ENCODE measurements at regions not wholly inside any gene's neighbourhood (a gene's known extent, or its start where the extent isn't known, plus 50 kb on each side); places are given as distances from the start of the nearest gene placed in this dataset.

- in situ Hi-C loops (cut with MboI; ENCODE audit: low pct_ligation_motif_present in 1 of 4, low pct_unique_long_range_greater_than_20kb in 1 of 4, low sequenced_read_pairs in 3 of 4): loop anchor here (5.0 to 25.0 kb wide), 7 partner anchors 432 to 1210 kb away; no protein-coding TSS in a partner anchor
- Histone ChIP-seq H3K36me3 (no peaks in the 10 kb centered on the region), H3K4me1 (peaks cover 0 to 11% (median 5%) of the 10 kb centered on the region in 4 donors), H3K9me3 (no peaks in the 10 kb centered on the region), H3K27me3 (no peaks in the 10 kb centered on the region), H3K4me3 (no peak overlapping the region), H3K27ac (no peak overlapping the region)
- DNase-seq: no peak
- WGBS, 2 donors (ENCODE audit: low coverage in 1 of 2): 70 to 82% methylated on average over 1 to 3 of the region's 3 CpGs
- intact Hi-C loops (cut with DNase I; ENCODE audit: low total_unique reads): no loop called here
- TF ChIP-seq, protein P1, sequence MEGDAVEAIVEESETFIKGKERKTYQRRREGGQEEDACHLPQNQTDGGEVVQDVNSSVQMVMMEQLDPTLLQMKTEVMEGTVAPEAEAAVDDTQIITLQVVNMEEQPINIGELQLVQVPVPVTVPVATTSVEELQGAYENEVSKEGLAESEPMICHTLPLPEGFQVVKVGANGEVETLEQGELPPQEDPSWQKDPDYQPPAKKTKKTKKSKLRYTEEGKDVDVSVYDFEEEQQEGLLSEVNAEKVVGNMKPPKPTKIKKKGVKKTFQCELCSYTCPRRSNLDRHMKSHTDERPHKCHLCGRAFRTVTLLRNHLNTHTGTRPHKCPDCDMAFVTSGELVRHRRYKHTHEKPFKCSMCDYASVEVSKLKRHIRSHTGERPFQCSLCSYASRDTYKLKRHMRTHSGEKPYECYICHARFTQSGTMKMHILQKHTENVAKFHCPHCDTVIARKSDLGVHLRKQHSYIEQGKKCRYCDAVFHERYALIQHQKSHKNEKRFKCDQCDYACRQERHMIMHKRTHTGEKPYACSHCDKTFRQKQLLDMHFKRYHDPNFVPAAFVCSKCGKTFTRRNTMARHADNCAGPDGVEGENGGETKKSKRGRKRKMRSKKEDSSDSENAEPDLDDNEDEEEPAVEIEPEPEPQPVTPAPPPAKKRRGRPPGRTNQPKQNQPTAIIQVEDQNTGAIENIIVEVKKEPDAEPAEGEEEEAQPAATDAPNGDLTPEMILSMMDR (IDR thresholded peaks at IDR 0.05): no peak
- no peak for TF ChIP-seq EP300 (IDR thresholded peaks at IDR 0.05; ENCODE audit: low read depth)
- no peak for TF ChIP-seq POLR2A (IDR thresholded peaks at IDR 0.05)
- TF ChIP-seq POLR2AphosphoS5 (IDR thresholded peaks at IDR 0.05): no peak
Measured at GRCh38 chr5:82355053-82355452, 76.9 kb upstream of the RPS23 start.

- WGBS, 2 donors (ENCODE audit: low coverage in 1 of 2): 90 to 94% methylated on average over 2 of the region's 2 CpGs
- Histone ChIP-seq H3K4me3 (no peak overlapping the region), H3K36me3 (no peaks in the 10 kb centered on the region), H3K4me1 (peaks cover 0 to 11% (median 5%) of the 10 kb centered on the region in 4 donors), H3K9me3 (no peaks in the 10 kb centered on the region), H3K27me3 (no peaks in the 10 kb centered on the region), H3K27ac (no peak overlapping the region)
- in situ Hi-C loops (cut with MboI; ENCODE audit: low pct_ligation_motif_present in 1 of 4, low pct_unique_long_range_greater_than_20kb in 1 of 4, low sequenced_read_pairs in 3 of 4): loop anchor here (10.0 to 25.0 kb wide), 6 partner anchors 433 to 1210 kb away; no protein-coding TSS in a partner anchor
- TF ChIP-seq EP300 (IDR thresholded peaks at IDR 0.05; ENCODE audit: low read depth) (no peak), POLR2AphosphoS5 (IDR thresholded peaks at IDR 0.05) (no peak), POLR2A (IDR thresholded peaks at IDR 0.05) (no peak)
- TF ChIP-seq, protein P1 (IDR thresholded peaks at IDR 0.05): no peak
- intact Hi-C loops (cut with DNase I; ENCODE audit: low total_unique reads): loop anchor here (5.0 kb wide), 1 partner anchor 1208 kb away; no protein-coding TSS in a partner anchor
- no peak for DNase-seq
Measured at GRCh38 chr5:82354543-82354942, 76.4 kb upstream of the RPS23 start.

DNA sequence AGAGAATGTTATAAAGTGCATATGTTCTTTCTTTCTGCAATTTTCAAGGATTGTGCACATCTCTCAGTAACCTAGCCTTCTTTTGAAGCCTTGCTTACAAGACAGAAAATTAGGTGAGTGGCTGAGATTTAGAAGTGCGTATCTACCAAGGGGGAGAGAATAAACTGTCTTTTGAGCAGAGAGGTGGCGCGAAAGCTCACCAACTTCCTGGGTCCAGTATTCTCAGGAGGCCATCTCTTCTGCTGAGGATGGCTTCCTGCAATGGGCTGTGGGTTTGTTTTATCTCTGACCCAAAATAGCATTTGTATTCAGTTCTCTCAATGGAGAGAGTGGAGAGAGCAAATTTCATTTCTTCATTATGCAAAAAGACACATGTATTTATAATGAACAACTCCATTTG, 75.4 kb upstream of the RPS23 start:
- Histone ChIP-seq H3K27ac (no peak overlapping the region), H3K4me3 (no peak overlapping the region), H3K4me1 (peaks cover 0 to 11% (median 5%) of the 10 kb centered on the region in 4 donors), H3K36me3 (no peaks in the 10 kb centered on the region), H3K9me3 (no peaks in the 10 kb centered on the region), H3K27me3 (no peaks in the 10 kb centered on the region)
- in situ Hi-C loops (cut with MboI; ENCODE audit: low pct_ligation_motif_present in 1 of 4, low pct_unique_long_range_greater_than_20kb in 1 of 4, low sequenced_read_pairs in 3 of 4) (loop anchor here (10.0 to 25.0 kb wide), 6 partner anchors 434 to 1211 kb away; no protein-coding TSS in a partner anchor), intact Hi-C loops (cut with DNase I; ENCODE audit: low total_unique reads) (loop anchor here (5.0 kb wide), 1 partner anchor 1209 kb away; no protein-coding TSS in a partner anchor)
- no peak for DNase-seq
- TF ChIP-seq EP300 (IDR thresholded peaks at IDR 0.05; ENCODE audit: low read depth) (no peak), POLR2AphosphoS5 (IDR thresholded peaks at IDR 0.05) (no peak), POLR2A (IDR thresholded peaks at IDR 0.05) (no peak)
- TF ChIP-seq, protein P1 (IDR thresholded peaks at IDR 0.05): no peak
- 88 to 90% methylated on average over 3 of the region's 3 CpGs for WGBS, 2 donors (ENCODE audit: low coverage in 1 of 2)

GRCh38 chr5:82352146-82352791, 74.1 kb upstream of the RPS23 start:
- H3K27ac ChIP-seq: peak overlapping the region in 1 of 4 donors; percentile 10

More at GRCh38 chr5:82352146-82352791, 74.1 kb upstream of the RPS23 start:
- H3K4me1 ChIP-seq: peaks cover 0 to 4% (median 1%) of the 10 kb centered on the region in 4 donors
- in situ Hi-C loops (cut with MboI; ENCODE audit: low pct_ligation_motif_present in 1 of 4, low pct_unique_long_range_greater_than_20kb in 1 of 4, low sequenced_read_pairs in 3 of 4): loop anchor here (10.0 to 25.0 kb wide), 6 partner anchors 435 to 1213 kb away; no protein-coding TSS in a partner anchor
- WGBS, 2 donors (ENCODE audit: low coverage in 1 of 2): 68 to 89% methylated on average over 3 to 7 of the region's 7 CpGs
- no peaks in the 10 kb centered on the region for H3K36me3 ChIP-seq
- no peak overlapping the region for H3K4me3 ChIP-seq
- no peak for DNase-seq
- H3K9me3 ChIP-seq: no peaks in the 10 kb centered on the region
- no peak for TF ChIP-seq EP300 (IDR thresholded peaks at IDR 0.05; ENCODE audit: low read depth)
- no peak for TF ChIP-seq POLR2AphosphoS5 (IDR thresholded peaks at IDR 0.05)
- no peak for TF ChIP-seq POLR2A (IDR thresholded peaks at IDR 0.05)
- TF ChIP-seq, protein P1 (IDR thresholded peaks at IDR 0.05): no peak
- intact Hi-C loops (cut with DNase I; ENCODE audit: low total_unique reads): loop anchor here (5.0 kb wide), 1 partner anchor 1210 kb away; no protein-coding TSS in a partner anchor
- H3K27me3 ChIP-seq: no peaks in the 10 kb centered on the region

Measured in transverse colon (tissue), 4 donors.